ENCODE measurements at regions not wholly inside any gene's neighbourhood (a gene's known extent, or its start where the extent isn't known, plus 50 kb on each side); places are given as distances from the start of the nearest gene placed in this dataset.

DNA sequence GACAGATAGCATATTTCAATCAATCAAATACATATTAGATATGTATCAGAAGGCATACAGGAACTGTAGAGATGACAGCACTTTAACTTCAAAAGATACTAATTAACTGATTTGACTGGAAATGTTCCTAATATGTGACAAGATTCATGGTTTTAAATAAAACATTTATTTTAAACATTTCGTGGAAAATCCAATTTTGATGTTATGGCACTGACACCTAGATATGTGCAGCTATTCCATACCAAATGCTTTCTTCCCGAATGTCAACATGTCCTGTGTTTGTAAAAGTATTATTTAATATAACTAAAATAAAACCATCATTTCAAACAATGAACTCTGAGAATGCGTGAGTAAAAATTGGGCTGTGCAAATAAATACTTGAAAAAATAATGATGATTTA lies 1209.3 kb downstream of the NSUN3 start:
- Histone ChIP-seq H3K4me3 (ENCODE audit: insufficient read depth, low read length) (no peak overlapping the region), H3K9me3 (ENCODE audit: low read depth, low read length) (no peaks in the 10 kb centered on the region), H3K27me3 (ENCODE audit: insufficient read depth, low read length) (no peaks in the 10 kb centered on the region), H3K4me1 (ENCODE audit: insufficient read depth, low read length) (no peaks in the 10 kb centered on the region), H4K20me1 (ENCODE audit: insufficient read depth, low read length) (no peaks in the 10 kb centered on the region), H2AFZ (ENCODE audit: low read length) (no peak overlapping the region), H3K79me2 (ENCODE audit: insufficient read depth, low read length) (no peaks in the 10 kb centered on the region), H3K4me2 (ENCODE audit: insufficient read depth, low read length) (no peak overlapping the region), H3K27ac (ENCODE audit: low read depth, low read length) (no peak overlapping the region), H3K36me3 (ENCODE audit: insufficient read depth, low read length) (no peaks in the 10 kb centered on the region)
- TF ChIP-seq, protein P1, sequence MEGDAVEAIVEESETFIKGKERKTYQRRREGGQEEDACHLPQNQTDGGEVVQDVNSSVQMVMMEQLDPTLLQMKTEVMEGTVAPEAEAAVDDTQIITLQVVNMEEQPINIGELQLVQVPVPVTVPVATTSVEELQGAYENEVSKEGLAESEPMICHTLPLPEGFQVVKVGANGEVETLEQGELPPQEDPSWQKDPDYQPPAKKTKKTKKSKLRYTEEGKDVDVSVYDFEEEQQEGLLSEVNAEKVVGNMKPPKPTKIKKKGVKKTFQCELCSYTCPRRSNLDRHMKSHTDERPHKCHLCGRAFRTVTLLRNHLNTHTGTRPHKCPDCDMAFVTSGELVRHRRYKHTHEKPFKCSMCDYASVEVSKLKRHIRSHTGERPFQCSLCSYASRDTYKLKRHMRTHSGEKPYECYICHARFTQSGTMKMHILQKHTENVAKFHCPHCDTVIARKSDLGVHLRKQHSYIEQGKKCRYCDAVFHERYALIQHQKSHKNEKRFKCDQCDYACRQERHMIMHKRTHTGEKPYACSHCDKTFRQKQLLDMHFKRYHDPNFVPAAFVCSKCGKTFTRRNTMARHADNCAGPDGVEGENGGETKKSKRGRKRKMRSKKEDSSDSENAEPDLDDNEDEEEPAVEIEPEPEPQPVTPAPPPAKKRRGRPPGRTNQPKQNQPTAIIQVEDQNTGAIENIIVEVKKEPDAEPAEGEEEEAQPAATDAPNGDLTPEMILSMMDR (IDR thresholded peaks at IDR 0.05; ENCODE audit: extremely low read depth, low read depth, low read length) = no peak
- no peak for DNase-seq (ENCODE audit: insufficient read length, low spot score, missing footprints)

DNA sequence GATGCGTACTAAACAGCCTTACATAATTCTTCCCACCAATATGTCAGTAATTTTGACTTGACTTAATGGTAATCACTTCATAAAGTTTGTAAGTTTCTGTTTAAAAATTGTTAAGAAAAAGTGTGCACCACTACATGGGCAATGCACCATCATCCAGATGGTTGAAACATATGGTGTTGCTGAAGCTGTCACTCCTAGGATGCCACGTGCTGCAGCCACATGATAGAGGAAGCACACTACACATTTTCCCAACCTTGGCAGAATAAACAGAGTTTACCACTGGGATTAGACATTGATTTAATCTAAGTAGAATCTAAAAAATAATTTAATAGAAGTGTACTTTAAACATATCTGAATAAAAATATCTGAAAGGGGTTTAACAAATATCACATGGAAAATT lies 1209.9 kb downstream of the NSUN3 start:
- Histone ChIP-seq H3K27ac (ENCODE audit: low read depth, low read length) (no peak overlapping the region), H3K27me3 (ENCODE audit: insufficient read depth, low read length) (no peaks in the 10 kb centered on the region), H4K20me1 (ENCODE audit: insufficient read depth, low read length) (no peaks in the 10 kb centered on the region), H3K36me3 (ENCODE audit: insufficient read depth, low read length) (no peaks in the 10 kb centered on the region), H3K79me2 (ENCODE audit: insufficient read depth, low read length) (no peaks in the 10 kb centered on the region), H3K9me3 (ENCODE audit: low read depth, low read length) (no peaks in the 10 kb centered on the region), H3K4me1 (ENCODE audit: insufficient read depth, low read length) (no peaks in the 10 kb centered on the region), H3K4me2 (ENCODE audit: insufficient read depth, low read length) (no peak overlapping the region), H3K4me3 (ENCODE audit: insufficient read depth, low read length) (no peak overlapping the region), H2AFZ (ENCODE audit: low read length) (no peak overlapping the region)
- DNase-seq (ENCODE audit: insufficient read length, low spot score, missing footprints) = no peak
- TF ChIP-seq, protein P1 (IDR thresholded peaks at IDR 0.05; ENCODE audit: extremely low read depth, low read depth, low read length) = no peak

DNA sequence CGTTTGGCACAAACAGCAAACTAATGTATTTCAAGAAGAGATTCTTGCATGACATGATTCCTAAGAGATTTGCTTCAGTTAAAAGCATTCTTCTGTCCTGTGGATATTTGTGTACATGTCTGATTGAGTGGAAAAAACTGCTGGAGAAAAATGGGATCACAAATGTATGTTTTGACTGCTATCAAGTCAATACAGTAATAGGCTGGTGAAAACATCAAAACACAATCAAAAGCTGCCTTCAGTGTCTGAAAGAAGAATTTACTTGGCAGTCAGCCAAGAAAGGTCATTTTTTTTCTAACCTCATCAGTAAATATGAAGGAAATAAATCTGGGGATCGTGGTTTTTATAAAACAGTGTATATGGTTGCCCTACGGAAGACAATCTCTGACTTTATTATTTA lies 1214.8 kb downstream of the NSUN3 start:
- Histone ChIP-seq H3K4me1 (ENCODE audit: insufficient read depth, low read length) (no peaks in the 10 kb centered on the region), H3K27me3 (ENCODE audit: insufficient read depth, low read length) (no peaks in the 10 kb centered on the region), H3K9me3 (ENCODE audit: low read depth, low read length) (no peaks in the 10 kb centered on the region), H3K4me3 (ENCODE audit: insufficient read depth, low read length) (no peak overlapping the region), H2AFZ (ENCODE audit: low read length) (no peak overlapping the region), H3K79me2 (ENCODE audit: insufficient read depth, low read length) (no peaks in the 10 kb centered on the region), H3K36me3 (ENCODE audit: insufficient read depth, low read length) (no peaks in the 10 kb centered on the region), H3K4me2 (ENCODE audit: insufficient read depth, low read length) (no peak overlapping the region), H4K20me1 (ENCODE audit: insufficient read depth, low read length) (no peaks in the 10 kb centered on the region), H3K27ac (ENCODE audit: low read depth, low read length) (no peak overlapping the region)
- no peak for DNase-seq (ENCODE audit: insufficient read length, low spot score, missing footprints)
- TF ChIP-seq, protein P1 (IDR thresholded peaks at IDR 0.05; ENCODE audit: extremely low read depth, low read depth, low read length) = no peak

DNA sequence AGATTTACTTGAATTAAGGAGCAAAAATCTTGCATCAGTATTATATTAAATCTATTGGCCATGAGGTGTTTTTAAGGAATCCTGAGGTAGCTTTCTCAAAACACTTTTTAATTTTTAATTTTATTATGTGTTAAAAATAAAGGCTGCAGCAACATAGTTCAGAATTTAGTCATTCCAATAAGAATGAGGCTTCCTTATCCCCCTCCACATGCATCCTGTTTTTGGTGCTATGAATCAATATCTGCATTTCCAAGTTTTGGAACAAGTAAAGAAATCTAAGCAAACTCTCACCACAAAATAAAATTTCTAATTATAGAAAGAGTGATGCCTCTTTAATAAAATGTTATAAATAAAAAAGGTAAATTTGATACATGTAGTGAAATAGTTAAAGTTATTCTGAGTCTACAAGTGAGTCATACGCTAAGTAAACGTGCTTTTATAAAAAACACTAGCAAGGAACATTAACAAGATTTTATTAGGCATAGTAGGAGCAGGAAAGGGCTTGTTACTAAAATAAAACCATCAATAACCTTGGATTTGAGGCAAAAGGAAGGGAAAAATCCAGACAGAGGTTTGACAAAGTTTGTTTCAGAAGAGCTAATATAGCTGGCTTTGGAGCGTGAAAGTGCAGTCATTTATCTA lies 1218.0 kb downstream of the NSUN3 start:
- no peak overlapping the region for H2AFZ ChIP-seq (ENCODE audit: low read length)
- TF ChIP-seq, protein P1 (IDR thresholded peaks at IDR 0.05; ENCODE audit: extremely low read depth, low read depth, low read length) = no peak
- no peak for DNase-seq (ENCODE audit: insufficient read length, low spot score, missing footprints)
- H4K20me1 ChIP-seq (ENCODE audit: insufficient read depth, low read length) = no peaks in the 10 kb centered on the region
- H3K4me3 ChIP-seq (ENCODE audit: insufficient read depth, low read length) = no peak overlapping the region
- no peaks in the 10 kb centered on the region for H3K36me3 ChIP-seq (ENCODE audit: insufficient read depth, low read length)
- H3K4me2 ChIP-seq (ENCODE audit: insufficient read depth, low read length) = no peak overlapping the region
- H3K27ac ChIP-seq (ENCODE audit: low read depth, low read length) = no peak overlapping the region
- H3K9me3 ChIP-seq (ENCODE audit: low read depth, low read length) = no peaks in the 10 kb centered on the region
- no peaks in the 10 kb centered on the region for H3K27me3 ChIP-seq (ENCODE audit: insufficient read depth, low read length)
- H3K79me2 ChIP-seq (ENCODE audit: insufficient read depth, low read length) = no peaks in the 10 kb centered on the region
- no peaks in the 10 kb centered on the region for H3K4me1 ChIP-seq (ENCODE audit: insufficient read depth, low read length)

All from osteoblast (primary cell).